ENCODE measurements at regions not wholly inside any gene's neighbourhood (a gene's known extent, or its start where the extent isn't known, plus 50 kb on each side); places are given as distances from the start of the nearest gene placed in this dataset.

DNA sequence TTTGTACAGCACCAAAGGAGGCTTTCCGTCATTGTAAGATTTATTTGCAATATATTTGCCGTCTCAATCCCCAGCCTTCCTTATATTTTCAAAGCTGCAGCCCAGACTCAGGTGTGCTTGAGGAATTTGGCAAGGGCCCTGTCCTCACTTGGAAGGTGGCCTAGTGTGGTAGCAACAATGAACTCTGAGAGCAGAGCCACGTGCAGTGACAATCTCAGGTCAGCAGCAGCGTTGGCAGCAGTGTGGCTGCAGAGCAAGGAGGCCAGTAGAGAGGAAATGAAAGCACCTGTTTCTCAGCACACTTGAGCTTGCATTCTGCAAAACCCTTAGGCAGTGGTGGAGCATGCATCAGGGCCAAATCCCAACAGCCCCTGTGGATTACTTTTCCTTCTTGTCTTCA lies 613.5 kb downstream of the RBFOX1 start:
- Histone ChIP-seq H4K20me1 (ENCODE audit: control insufficient read depth, insufficient read depth, low read length, poor library complexity, severe bottlenecking) (no peaks in the 10 kb centered on the region), H2AFZ (ENCODE audit: insufficient read depth, low read depth, low read length, poor library complexity, severe bottlenecking) (no peak overlapping the region), H3K36me3 (replicated peaks in 1 of 2; ENCODE audit: control extremely low read depth in 1 of 2, control insufficient read depth in 1 of 2, extremely low read depth in 1 of 2, insufficient read depth in 2 of 2, low read length in 1 of 2) (no peaks in the 10 kb centered on the region), H3K79me2 (ENCODE audit: control insufficient read depth, insufficient read depth, low read length) (no peaks in the 10 kb centered on the region), H3K9ac (ENCODE audit: low read length) (no peak overlapping the region), H3K9me3 (ENCODE audit: control extremely low read depth in 1 of 3, control insufficient read depth in 2 of 3, insufficient read depth in 1 of 3, low read length in 2 of 3) (peaks cover 0 to 6% (median 0%) of the 10 kb centered on the region in 3 donors), H3K4me1 (ENCODE audit: control insufficient read depth in 2 of 2, insufficient read depth in 2 of 2, low read length in 2 of 2) (no peaks in the 10 kb centered on the region), H3K27me3 (replicated peaks in 1 of 4; ENCODE audit: control extremely low read depth in 1 of 4, control insufficient read depth in 3 of 4, insufficient read depth in 4 of 4, low read length in 3 of 4) (no peaks in the 10 kb centered on the region), H3K4me2 (replicated peaks; ENCODE audit: low read depth, low read length, poor library complexity, severe bottlenecking) (no peak overlapping the region), H3K4me3 (ENCODE audit: control extremely low read depth in 1 of 5, extremely low read depth in 1 of 5, insufficient read depth in 1 of 5, low read depth in 2 of 5, low read length in 4 of 5) (no peak overlapping the region), H3K27ac (ENCODE audit: low read length in 2 of 2) (no peak overlapping the region)
- peaks cover 5% of the 10 kb centered on the region for H3K9me3 Mint-ChIP-seq (ENCODE audit: insufficient read depth)
- H3K27ac Mint-ChIP-seq, result no peak overlapping the region
- no peaks in the 10 kb centered on the region for H3K27me3 Mint-ChIP-seq
- intact Hi-C loops (cut with micrococcal nuclease), result no loop called here
- no peak overlapping the region for H3K4me3 Mint-ChIP-seq
- ChIA-PET POLR2A (interaction anchor here (0.6 kb wide), 1 partner anchor 22 kb away, joined by 3 read pairs; no protein-coding TSS in a partner anchor), CTCF (no interaction called here)
- DNase-seq, result no peak
- ATAC-seq (ENCODE audit: low read depth), result no peak
- WGBS (ENCODE audit: insufficient coverage), result 40% methylated on average over 2 of the region's 4 CpGs
- H3K4me1 Mint-ChIP-seq, result no peaks in the 10 kb centered on the region
- no peak for TF ChIP-seq EZH2 (IDR thresholded peaks at IDR 0.05; ENCODE audit: borderline replicate concordance, insufficient read depth, low read depth, low read length, poor library complexity, severe bottlenecking)
- TF ChIP-seq, protein P1, sequence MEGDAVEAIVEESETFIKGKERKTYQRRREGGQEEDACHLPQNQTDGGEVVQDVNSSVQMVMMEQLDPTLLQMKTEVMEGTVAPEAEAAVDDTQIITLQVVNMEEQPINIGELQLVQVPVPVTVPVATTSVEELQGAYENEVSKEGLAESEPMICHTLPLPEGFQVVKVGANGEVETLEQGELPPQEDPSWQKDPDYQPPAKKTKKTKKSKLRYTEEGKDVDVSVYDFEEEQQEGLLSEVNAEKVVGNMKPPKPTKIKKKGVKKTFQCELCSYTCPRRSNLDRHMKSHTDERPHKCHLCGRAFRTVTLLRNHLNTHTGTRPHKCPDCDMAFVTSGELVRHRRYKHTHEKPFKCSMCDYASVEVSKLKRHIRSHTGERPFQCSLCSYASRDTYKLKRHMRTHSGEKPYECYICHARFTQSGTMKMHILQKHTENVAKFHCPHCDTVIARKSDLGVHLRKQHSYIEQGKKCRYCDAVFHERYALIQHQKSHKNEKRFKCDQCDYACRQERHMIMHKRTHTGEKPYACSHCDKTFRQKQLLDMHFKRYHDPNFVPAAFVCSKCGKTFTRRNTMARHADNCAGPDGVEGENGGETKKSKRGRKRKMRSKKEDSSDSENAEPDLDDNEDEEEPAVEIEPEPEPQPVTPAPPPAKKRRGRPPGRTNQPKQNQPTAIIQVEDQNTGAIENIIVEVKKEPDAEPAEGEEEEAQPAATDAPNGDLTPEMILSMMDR (IDR thresholded peaks at IDR 0.05), result no peak

DNA sequence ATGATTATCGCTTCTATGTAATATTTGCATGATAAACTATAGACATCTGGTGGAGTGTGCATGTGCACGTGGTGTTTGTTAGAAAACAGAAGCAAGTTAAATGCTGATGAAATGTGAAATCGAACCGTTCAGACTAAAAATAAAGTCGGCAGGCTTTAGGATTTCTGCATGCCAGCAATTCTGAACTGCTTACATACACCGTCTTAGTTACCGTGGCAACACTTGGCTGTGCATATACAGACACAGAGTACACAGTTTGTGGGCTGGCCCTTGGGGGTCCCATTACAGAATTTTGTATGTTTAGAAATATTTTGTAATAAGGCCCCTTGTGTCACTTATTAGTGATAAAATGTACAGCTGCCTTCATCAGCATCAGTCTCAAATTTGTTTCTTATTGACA lies 605.5 kb downstream of the RBFOX1 start:
- no peaks in the 10 kb centered on the region for H3K27me3 Mint-ChIP-seq
- no peak overlapping the region for H3K27ac ChIP-seq (ENCODE audit: low read length in 2 of 2)
- no peaks in the 10 kb centered on the region for H3K4me1 ChIP-seq (ENCODE audit: control insufficient read depth in 2 of 2, insufficient read depth in 2 of 2, low read length in 2 of 2)
- no peak overlapping the region for H3K4me3 Mint-ChIP-seq
- no peaks in the 10 kb centered on the region for H4K20me1 ChIP-seq (ENCODE audit: control insufficient read depth, insufficient read depth, low read length, poor library complexity, severe bottlenecking)
- no peak overlapping the region for H3K27ac Mint-ChIP-seq
- ChIA-PET POLR2A (no interaction called here), CTCF (no interaction called here)
- H3K4me2 ChIP-seq (replicated peaks; ENCODE audit: low read depth, low read length, poor library complexity, severe bottlenecking), result no peak overlapping the region
- no peak overlapping the region for H3K4me3 ChIP-seq (ENCODE audit: control extremely low read depth in 1 of 5, extremely low read depth in 1 of 5, insufficient read depth in 1 of 5, low read depth in 2 of 5, low read length in 4 of 5)
- no peaks in the 10 kb centered on the region for H3K36me3 ChIP-seq (replicated peaks in 1 of 2; ENCODE audit: control extremely low read depth in 1 of 2, control insufficient read depth in 1 of 2, extremely low read depth in 1 of 2, insufficient read depth in 2 of 2, low read length in 1 of 2)
- 78% methylated on average over 7 of the region's 7 CpGs for WGBS (ENCODE audit: insufficient coverage)
- ATAC-seq (ENCODE audit: low read depth), result no peak
- intact Hi-C loops (cut with micrococcal nuclease), result no loop called here
- DNase-seq, result no peak
- peaks cover 0 to 7% (median 0%) of the 10 kb centered on the region in 3 donors for H3K9me3 ChIP-seq (ENCODE audit: control extremely low read depth in 1 of 3, control insufficient read depth in 2 of 3, insufficient read depth in 1 of 3, low read length in 2 of 3)
- no peak overlapping the region for H3K9ac ChIP-seq (ENCODE audit: low read length)
- H2AFZ ChIP-seq (ENCODE audit: insufficient read depth, low read depth, low read length, poor library complexity, severe bottlenecking), result no peak overlapping the region
- no peaks in the 10 kb centered on the region for H3K4me1 Mint-ChIP-seq
- no peaks in the 10 kb centered on the region for H3K9me3 Mint-ChIP-seq (ENCODE audit: insufficient read depth)
- TF ChIP-seq, protein P1 (IDR thresholded peaks at IDR 0.05), result no peak
- TF ChIP-seq EZH2 (IDR thresholded peaks at IDR 0.05; ENCODE audit: borderline replicate concordance, insufficient read depth, low read depth, low read length, poor library complexity, severe bottlenecking), result no peak
- no peaks in the 10 kb centered on the region for H3K79me2 ChIP-seq (ENCODE audit: control insufficient read depth, insufficient read depth, low read length)
- H3K27me3 ChIP-seq (replicated peaks in 1 of 4; ENCODE audit: control extremely low read depth in 1 of 4, control insufficient read depth in 3 of 4, insufficient read depth in 4 of 4, low read length in 3 of 4), result no peaks in the 10 kb centered on the region
